HG02885 (cell line): ENCODE measurements at regions not wholly inside any gene's neighbourhood (a gene's known extent, or its start where the extent isn't known, plus 50 kb on each side); places are given as distances from the start of the nearest gene placed in this dataset.

Experiments used
- ATAC-seq: cut with Tn5 transposase; IDR thresholded peaks from one replicate; pipeline ENCODE4 v1.9.1; 2021; ENCODE audit warnings: mild to moderate bottlenecking; ENCODE audit not compliant: unreplicated experiment, poor library complexity

DNA sequence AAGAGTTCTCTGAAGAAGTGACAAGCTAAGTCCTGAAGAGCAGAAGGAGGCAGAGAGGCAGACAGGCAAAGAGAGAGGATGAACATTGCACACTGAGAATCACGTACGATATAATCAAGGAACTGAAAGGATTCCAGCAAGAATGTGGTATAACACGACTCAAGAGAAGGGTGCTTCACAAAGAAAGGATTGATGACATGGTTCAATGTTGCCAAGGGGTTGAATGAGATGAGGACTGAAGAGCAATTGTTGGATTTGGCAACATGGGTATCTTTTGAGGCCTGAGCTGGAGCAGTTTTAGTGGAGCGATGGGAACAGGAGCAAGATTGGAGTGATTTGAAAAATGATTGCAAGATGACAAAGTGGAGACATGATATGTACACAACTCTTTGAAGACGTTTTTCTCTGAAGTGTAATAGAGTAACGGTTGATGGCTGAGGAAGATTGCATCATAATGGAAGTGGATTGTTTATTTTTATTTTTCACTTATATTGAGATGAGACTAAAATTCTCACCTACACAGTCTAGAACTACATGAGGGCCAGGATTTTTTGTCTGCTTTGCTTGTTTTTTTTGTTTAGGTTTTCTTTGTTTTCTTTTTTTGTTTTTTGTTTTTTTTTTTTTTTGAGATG lies 1049.9 kb upstream of the WWC1 start:
- ATAC-seq = no peak

DNA sequence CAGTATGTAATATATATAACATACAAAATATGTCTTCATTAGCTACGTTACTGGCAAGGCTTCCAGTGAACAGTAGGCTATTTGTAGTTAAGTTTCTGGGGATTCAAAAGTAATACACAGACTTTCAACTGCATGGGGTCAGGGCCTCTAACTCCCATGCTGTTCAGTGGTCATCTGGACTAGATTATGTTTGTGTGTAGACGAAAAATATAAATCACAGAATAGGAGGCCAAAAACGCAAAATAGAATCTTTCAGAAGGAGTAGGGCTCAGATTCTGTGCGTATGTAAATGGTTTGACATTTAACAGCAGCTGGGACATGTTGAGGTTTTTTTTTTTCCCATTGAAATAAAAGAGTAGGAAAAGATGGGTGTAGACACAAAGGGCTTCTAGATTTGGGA lies 1048.7 kb upstream of the WWC1 start:
- ATAC-seq = no peak

DNA sequence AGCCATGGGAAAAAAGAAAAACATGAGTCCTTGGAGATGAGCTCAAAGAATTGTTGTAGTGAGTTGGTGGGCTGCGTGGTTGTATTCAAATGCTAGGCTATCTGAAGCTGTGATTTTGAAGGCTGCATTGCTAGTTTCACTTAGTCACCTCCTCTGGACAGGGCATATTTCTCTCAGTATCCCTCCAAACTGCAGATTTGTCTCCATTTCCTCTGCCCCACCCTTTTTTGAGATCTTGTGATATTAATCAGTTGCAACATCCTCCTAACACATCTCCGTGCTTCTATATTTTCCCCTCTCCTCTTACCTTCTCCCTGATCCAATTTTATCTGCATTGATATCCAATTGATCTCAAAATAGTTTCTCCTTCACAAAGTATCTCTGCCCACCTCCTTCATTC lies 1048.0 kb upstream of the WWC1 start:
- no peak for ATAC-seq

DNA sequence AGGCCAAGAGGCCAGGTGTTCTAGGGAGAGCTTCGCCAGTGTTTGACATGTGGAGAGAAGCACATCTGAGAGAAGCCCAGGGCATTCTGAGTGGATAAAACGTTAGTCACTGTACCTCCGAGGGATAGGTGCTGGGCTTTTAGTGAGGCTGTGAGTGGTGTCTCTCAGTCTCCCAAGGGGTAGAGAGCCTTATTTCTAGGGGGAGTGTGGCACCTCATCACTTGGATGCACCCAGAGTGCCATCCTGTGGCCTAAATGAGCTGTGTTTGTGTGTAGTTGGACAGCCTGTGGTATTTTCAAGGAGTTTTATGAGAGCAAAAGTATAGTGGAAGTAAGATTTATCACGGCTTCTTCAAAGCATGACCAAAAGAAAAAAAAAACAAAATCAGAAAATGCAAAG lies 1046.9 kb upstream of the WWC1 start:
- no peak for ATAC-seq

DNA sequence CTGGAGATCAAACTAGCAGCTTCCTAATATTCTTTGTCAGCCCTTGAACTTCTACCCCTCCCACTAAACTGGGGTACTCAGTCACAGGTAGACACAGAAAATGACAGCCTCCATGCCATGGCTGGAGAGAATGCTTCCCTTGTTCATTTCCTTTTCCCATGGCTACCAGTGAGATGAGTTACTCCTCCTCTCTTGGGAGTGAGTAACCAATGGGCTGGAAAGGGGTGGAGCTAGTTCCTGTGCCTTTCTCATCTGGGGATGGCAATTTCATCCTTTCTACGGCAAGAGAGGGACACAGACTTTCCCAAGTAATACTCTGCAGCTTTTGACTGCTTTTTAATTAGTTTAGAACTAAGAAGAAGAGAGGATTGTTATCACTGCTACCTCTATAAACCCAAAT lies 1045.6 kb upstream of the WWC1 start:
- no peak for ATAC-seq

DNA sequence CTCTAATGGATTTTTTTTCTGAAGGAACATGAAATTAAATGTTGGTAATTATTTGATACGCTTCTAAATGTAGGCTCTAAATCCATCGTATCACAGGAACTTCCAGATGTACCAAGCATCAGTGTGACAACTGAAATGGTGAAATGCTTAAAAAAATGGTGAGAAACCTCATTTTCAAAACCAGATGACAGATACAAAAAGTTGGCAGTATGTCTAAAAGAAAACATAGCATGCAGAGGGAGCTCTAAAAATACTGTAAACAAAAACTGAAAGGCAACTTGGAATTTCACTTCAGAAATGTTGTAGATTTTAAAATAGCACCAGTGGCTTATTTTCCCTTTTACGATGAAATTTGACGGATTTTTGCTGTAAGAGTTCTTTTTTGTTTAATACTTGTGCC lies 1043.6 kb upstream of the WWC1 start:
- ATAC-seq = no peak

DNA sequence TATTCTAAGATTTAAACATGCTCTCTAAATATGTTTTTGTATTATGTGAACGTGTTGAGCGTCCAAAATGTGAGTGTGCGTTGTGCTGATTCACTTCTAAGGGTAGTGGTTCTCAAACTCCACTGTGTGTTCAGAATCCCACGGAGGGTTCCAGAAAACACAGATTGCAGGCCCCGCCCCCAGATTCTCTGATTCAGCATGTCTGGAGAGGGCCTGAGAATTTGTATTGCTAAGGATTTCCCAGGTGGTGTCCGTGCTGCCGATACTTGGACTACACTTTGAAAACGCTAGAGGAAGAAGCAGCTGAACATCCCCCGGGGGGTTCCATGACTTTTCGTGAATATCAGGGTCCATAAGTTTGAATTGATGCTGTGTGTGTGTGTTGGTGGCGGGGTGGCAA lies 1043.2 kb upstream of the WWC1 start:
- ATAC-seq = no peak

DNA sequence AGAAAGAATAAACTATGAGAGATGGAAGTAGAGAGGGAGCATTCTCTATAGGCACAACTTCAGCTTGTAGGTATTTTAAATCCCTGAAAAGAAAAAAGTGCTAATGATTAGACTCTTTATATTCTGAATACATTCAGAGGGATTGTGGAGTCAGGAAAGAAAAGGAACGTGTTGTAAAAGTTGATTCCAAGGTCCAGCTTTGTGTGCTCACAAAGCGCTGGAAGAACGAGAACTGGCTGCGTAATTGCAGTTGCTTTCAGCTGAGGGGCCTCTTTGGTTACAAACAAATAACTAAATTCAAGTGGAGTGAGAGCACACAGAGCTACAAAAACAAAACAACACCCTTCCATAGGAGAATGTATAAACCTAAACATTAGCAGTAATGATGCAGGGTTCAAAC lies 1040.4 kb upstream of the WWC1 start:
- no peak for ATAC-seq

DNA sequence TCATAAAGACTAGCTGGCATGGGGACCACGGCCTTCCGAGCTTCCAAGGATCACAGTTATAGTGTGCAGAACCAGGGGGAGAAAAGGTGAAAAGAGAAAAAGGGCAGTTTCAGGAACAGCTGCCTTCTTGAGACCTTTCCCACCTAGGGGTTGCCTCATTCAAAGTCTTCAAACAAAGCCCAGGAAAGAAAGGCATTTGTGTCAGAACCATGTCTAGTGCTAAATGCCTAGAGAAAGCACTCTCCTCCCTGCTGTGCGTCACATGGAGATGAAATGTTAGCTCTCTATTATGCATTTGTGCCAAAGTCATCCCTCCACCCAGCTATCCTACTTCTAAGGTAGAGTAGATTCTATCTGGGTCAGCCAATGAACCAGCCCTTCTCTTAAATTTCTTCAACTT lies 1037.3 kb upstream of the WWC1 start:
- ATAC-seq = no peak

DNA sequence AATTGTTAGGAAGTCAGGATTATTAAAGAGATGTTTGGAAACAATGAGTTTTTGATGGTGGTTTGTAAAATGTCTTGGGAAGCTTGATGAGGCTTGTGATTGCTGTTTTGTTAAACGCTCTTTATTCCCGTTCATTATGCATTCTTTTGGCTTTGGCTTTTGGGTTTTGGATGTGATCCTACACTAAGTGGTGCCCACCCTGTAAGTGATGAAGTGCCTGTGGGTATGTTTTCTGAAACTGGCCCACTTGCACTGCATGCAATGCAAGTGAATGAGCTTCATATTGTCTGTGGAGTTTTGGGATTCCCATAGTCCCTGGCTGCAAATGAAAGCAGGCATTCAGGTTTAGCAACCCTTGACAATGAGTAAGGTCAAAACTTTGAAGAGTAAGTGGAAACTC lies 1035.5 kb upstream of the WWC1 start:
- ATAC-seq = no peak

DNA sequence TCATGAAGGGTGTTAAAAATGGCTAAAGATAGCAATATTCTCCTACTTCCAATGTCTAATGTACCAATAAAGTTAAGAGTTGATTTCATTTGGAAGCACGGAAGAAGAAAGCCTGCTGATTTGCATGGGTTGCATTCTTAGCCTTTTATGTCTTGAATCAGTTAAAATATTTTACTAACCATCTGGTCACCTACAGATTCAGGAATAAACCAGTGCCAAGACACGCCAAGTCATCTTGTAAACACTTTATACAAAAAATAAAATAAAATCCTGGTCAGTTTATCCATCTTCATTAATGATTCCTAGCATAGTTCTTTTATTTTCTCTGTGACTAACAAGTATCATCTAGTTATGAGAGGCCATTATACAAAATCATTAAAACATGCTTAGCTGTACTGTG lies 1031.6 kb upstream of the WWC1 start:
- ATAC-seq = no peak

DNA sequence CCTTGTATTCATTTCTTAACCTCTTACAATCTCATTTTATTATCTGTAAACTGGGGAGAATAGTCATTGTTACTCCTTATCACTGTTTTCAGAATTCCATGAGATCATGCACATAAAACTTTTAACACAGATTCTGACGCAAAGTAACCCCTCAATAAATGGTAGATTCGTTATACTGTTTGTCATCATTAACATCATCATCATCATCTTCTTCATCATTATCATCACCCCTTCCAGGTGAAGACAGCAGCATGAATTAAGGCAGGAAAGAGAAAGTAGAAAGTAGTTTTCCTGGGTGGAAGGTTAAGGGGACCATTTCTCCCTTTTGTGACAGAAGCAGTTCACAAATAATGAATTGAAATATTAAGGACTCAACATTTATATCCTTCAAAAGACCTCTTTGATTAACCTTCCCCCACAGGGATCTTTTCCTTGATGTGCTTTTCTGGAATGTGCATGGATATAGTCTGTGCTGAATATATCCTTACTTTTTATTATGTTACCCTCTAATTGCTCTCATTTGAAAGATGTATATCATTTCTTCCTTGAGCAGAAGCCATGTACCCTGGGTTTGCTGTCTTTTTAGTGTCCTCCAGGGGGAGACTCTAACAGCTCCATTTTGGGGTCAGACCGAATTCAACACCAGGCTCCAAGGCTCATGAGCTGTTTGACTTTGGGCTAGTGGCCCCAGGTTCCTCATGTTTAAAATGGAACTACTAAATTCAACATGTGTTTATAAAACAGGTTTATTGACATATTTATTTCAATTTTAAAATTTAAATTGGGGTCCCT lies 1029.9 kb upstream of the WWC1 start:
- no peak for ATAC-seq

DNA sequence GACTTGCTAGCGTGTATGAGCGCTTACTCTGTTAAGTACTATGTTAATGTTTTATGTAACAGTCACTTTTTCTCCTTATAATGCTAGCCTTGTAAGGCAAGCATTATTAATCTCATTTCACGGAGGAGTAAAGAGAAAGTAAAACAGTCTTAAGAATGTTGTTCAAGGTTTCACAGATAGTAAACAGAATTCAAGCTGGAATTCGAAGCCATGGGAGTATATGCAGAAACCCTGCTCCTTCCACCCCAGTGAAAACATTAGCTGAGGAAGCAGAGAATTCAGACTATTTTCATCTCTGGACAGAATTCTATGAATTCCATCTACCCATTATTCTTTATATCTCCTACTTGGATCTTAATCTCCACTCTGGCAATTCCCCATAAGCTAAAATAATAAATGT lies 1028.3 kb upstream of the WWC1 start:
- no peak for ATAC-seq

DNA sequence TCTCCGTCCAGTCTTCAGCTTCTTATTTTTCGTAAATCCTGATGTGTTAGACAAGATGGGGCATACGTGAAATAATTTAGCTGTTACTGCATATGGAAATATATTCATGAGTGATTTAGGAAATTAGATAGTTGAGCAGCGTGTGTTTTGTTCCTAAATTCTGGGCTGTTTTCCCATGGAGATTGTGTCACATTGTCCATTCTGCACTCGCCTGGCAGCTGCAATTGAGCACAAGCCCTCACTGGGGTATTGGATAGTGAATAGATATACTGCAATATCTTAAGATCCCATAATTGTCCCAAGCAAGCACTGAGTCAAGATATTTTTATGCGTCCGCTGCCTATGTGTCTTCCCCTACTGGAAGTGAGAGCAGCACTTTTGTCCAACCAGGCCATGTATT lies 1027.1 kb upstream of the WWC1 start:
- no peak for ATAC-seq

DNA sequence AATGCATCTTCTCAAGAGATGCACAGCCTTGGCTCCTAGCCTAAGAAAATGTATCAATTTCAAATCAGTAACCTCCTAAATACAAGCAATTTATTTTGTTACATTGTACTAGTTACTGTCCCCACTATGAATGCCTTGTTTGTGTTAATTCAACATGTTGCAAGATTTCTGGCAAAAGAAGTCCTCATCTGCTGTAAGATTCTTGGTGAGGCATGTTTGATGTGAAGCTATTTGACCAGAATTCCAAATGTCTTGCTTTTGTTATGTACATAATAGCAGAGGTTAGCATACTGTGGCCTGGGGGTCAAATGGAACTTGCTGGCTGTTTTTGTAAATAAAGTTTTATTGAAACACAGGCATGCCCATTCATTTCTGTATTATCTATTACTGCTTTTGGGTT lies 1023.1 kb upstream of the WWC1 start:
- ATAC-seq = no peak

DNA sequence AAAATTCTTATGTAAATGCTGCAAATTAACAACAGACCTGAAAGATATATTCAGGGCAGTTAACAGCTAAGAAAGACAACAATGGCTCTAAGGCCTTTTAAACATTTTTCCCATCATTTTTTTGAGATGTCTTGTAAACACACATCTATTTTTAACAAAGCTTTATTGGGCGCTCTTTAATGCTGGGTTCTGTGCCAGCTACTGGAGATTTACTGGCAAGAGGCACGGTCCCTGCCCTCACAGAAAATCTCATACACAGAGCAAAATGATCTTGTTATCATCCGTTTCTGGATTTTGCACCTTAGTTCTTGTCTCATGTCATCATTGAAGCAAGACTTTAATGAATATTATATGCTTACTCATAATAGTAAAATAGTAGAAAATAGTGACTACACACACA lies 1022.3 kb upstream of the WWC1 start:
- no peak for ATAC-seq

DNA sequence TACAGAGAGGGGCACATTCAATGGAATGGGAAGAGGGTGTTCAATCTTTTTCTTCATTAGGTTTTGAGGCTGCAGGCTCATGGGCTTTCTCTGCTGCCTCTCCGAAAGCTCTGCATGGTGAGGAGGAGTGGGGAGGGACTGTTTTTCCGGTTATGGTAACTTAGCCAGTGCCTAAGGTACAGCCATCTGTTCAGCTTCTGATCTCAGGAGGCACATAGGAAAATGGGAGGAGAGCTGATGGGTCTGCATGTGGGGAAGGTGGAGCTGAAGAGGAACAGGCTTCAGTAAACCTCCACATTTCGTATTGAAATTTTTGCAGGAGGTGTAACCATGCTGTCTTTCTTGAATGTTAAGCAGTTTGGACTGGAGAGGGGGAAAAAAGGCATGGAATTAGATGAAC lies 1020.4 kb upstream of the WWC1 start:
- no peak for ATAC-seq

DNA sequence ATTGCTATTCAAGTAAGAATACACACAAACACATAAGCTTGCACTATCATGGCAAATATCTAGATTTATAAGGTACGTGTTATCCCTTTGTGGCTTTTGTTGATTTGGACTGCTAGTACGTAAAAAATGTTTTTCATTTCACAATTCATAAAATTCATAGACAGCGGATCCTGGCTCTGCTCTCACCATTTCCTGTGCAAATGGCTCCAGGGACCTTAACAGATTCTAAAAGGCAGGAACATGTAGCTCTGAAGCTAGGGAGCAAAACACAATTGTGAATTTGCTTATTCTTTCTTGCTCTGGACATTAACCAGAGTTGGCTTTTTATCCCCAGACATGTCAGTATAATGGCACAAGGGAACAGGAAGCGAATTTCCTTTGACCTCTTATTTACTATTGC lies 1019.9 kb upstream of the WWC1 start:
- ATAC-seq = no peak

DNA sequence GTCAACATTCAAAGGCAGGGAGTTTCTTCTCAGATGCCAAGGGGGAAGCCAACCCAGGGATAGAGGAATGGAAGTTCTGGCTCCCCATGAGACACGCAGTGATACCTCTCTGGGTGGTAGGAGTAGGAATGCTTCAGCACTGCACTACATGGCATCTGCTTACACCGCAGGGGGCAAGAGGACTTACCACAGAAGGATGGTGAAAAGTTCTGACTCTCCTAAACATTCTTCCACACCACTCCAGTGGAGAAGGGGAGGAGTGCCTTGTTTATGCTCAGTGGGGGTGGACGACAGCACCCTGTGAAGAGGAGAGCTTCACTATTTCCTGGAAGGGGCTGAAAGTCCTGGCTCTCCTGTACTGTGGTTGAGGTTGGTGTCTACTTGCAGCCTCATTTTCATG lies 1011.3 kb upstream of the WWC1 start:
- ATAC-seq = no peak

DNA sequence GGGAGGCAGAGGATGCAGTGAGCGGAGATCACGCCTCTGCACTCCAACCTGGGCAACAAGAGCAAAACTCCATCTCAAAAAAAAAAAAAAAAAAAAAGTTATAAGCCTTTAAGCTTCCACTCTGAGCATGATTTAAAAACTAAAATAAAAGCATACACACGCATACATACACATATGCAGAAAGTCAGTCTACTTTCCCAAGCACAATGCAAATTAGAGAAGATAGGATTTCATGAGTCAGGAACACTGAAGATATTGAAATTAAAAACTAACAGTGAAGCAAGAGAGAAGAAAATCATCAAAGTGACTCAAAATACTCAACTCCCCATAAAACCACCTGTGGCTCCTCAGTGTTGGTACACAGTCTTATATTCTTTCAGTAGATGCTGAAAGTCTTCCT lies 1009.5 kb upstream of the WWC1 start:
- no peak for ATAC-seq

DNA sequence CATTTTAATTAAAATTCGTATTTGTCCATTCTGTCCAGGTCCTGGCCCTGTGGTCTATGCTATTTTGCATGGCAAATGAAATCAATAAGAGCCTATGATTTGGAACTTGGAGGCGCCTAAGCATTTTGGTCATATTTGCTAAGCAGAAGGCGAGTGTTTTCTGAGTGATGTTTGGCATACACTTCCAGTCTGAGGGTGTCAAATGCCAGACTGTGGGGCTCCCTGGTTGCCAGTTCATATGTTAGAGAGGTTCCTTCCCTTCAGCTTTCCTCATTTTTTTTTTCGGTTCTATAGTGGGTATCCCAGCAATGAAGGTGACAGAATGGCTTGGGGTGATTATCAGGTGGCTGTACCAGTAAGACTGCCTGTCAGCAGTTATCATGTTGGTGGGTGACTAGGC lies 1007.8 kb upstream of the WWC1 start:
- ATAC-seq = no peak

DNA sequence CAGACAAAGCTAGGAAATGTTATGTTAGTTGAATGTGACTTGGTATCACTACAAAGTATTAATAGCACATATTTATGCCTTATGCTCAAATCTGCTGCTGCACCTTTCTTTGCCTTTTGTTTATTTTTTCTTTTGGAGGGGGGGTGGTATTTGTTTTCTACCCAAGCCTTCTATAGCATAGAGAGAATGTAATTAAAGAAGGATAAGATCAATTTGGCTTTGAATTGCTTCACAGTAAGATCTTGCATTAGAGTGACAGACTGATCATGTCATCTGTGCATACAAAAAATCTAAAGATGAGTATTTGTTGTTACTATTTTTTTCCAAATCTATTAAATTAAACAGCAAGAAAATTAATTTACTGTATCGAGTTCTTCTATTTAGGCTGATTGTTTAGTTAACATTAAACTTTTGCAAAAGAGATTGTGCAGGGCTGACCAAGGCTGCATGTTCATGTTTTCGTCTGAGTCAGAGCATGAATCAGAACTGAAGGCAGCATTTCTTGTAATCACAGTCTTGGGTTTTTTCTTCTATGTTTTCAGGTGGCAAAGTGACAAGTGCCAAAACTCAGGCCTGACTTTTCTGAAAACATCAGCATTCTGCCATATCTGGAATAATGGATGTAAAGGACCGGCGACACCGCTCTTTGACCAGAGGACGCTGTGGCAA lies 1007.1 kb upstream of the WWC1 start:
- ATAC-seq = no peak
